HepG2 (cell line): ENCODE measurements at regions not wholly inside any gene's neighbourhood (a gene's known extent, or its start where the extent isn't known, plus 50 kb on each side); places are given as distances from the start of the nearest gene placed in this dataset.

Source experiments
- ATAC-seq: fragments of 200-7000 bp; cut with Tn5 transposase; 3 replicates; pipeline ENCODE4 v1.9.1; 2020; ENCODE audit warnings: mild to moderate bottlenecking, moderate library complexity
- BruUV-seq: library from RNA; stranded (reverse); fragments of 400-500 nt; replicated peaks from 2 replicates; lab custom pipeline; 2021; lab: Mats Ljungman, UMichigan
- CTCF ChIA-PET: fragments of 300-600 bp; formaldehyde crosslinking; extraction: SDS; loops from one replicate; lab custom pipeline; 2021; ENCODE audit warnings: low total read pairs, inconsistent platforms, low intra/inter-chr PET ratio; lab: Yijun Ruan, JAX
- POLR2A ChIA-PET: fragments of 350-600 bp; sonication (Branson Sonifier 250); formaldehyde crosslinking; loops from one replicate; lab custom pipeline; 2020; ENCODE audit warnings: antibody characterized with exemption, inconsistent platforms; lab: Yijun Ruan, JAX
- DNase-seq: peaks from one replicate; pipeline ENCODE4 v3.0.0-alpha.2; 2015; ENCODE audit warnings: low spot score
- FAIRE-seq: peaks from 3 replicates; lab custom pipeline; 2011; peaks lifted over from hg19 to GRCh38; lab: Jason Lieb, UNC
- H2AFZ ChIP-seq: one replicate; pipeline ENCODE4 v1.6.1; 2011; ENCODE audit warnings: low read length, inconsistent platforms
- H3K27ac ChIP-seq: fragments of 300-600 bp; 3 replicates; pipeline ENCODE4 v1.8.0; 2011; ENCODE audit warnings: mixed run types, mild to moderate bottlenecking, mixed read lengths, low read length, inconsistent platforms; ENCODE audit not compliant: insufficient read depth; ENCODE audit errors: extremely low read length
- H3K27me3 ChIP-seq, 2 experiments: fragments of 200-600 bp in 1 of 2; 2 replicates in 1 of 2; 3 replicates in 1 of 2; pipeline versions ENCODE4 v1.6.0 to v1.8.0; 2011; ENCODE audit warnings: low read length in 2 of 2, mild to moderate bottlenecking in 2 of 2, moderate library complexity in 2 of 2, inconsistent platforms in 1 of 2; ENCODE audit not compliant: insufficient read depth in 2 of 2, control insufficient read depth in 1 of 2
- H3K36me3 ChIP-seq, 2 experiments: fragments of 200-600 bp in 1 of 2; replicated peaks in 1 of 2; 2 replicates in 1 of 2; 3 replicates in 1 of 2; pipeline versions ENCODE4 v1.5.1 to v1.8.0; 2011; ENCODE audit warnings: low read length in 2 of 2, inconsistent platforms in 1 of 2; ENCODE audit not compliant: insufficient read depth in 2 of 2, control insufficient read depth in 1 of 2
- H3K4me1 ChIP-seq: 2 replicates; pipeline ENCODE4 v1.5.1; 2012; ENCODE audit warnings: low read length, inconsistent platforms; ENCODE audit not compliant: insufficient read depth
- H3K4me2 ChIP-seq: 2 replicates; pipeline ENCODE4 v1.6.0; 2011; ENCODE audit warnings: low read depth, low read length, inconsistent platforms
- H3K4me3 ChIP-seq, 3 experiments: fragments of 200-600 bp in 1 of 3; sonication (generic), shearing (Covaris generic) in 1 of 3; replicated peaks in 1 of 3; 2 replicates each; pipeline ENCODE4 v1.5.1; 2011 to 2016; ENCODE audit warnings: low read length in 3 of 3, inconsistent platforms in 2 of 3, low read depth in 2 of 3, mild to moderate bottlenecking in 2 of 3, control low read depth in 1 of 3, mixed read lengths in 1 of 3; ENCODE audit not compliant: insufficient read depth in 1 of 3
- H3K79me2 ChIP-seq: one replicate; pipeline ENCODE4 v1.6.1; 2011; ENCODE audit warnings: low read length, inconsistent platforms; ENCODE audit not compliant: insufficient read depth
- H3K9ac ChIP-seq: 2 replicates; pipeline ENCODE4 v1.6.0; 2011; ENCODE audit warnings: mild to moderate bottlenecking, low read depth, low read length, inconsistent platforms; ENCODE audit not compliant: insufficient read depth
- H3K9me3 ChIP-seq: 2 replicates; pipeline ENCODE4 v1.5.1; 2012; ENCODE audit warnings: mild to moderate bottlenecking, low read length
- H4K20me1 ChIP-seq: 2 replicates; pipeline ENCODE4 v1.6.0; 2011; ENCODE audit warnings: inconsistent platforms, mild to moderate bottlenecking, low read length, moderate library complexity; ENCODE audit not compliant: insufficient read depth
- ARID3A ChIP-seq: IDR thresholded peaks from 2 replicates; pipeline ENCODE4 v1.6.1; 2012; ENCODE audit warnings: low read depth, low read length, improper control_type of control experiment
- ATAD3A ChIP-seq: sonication (generic); formaldehyde crosslinking; IDR thresholded peaks from 2 replicates; pipeline ENCODE4 v1.4.0; 2020; ENCODE audit warnings: missing genetic modification reagents
- FOXA3 ChIP-seq: IDR thresholded peaks from 2 replicates; pipeline ENCODE4 v1.6.1; 2016; ENCODE audit warnings: missing genetic modification reagents, missing compliant biosample characterization
- KLF15 ChIP-seq: sonication (generic); formaldehyde crosslinking; IDR thresholded peaks from 2 replicates; pipeline ENCODE4 v1.8.1; 2023; ENCODE audit warnings: borderline replicate concordance, mild to moderate bottlenecking, inconsistent platforms, missing genetic modification reagents, mixed read lengths
- MEIS1 ChIP-seq: sonication (generic); formaldehyde crosslinking; IDR thresholded peaks from 2 replicates; pipeline ENCODE4 v1.9.0; 2021; ENCODE audit warnings: mild to moderate bottlenecking, missing genetic modification reagents, moderate library complexity, borderline replicate concordance
- NFIC ChIP-seq: IDR thresholded peaks from 2 replicates; pipeline ENCODE4 v1.6.1; 2012; ENCODE audit warnings: mild to moderate bottlenecking, low read length, inconsistent platforms
- NFYC ChIP-seq: IDR thresholded peaks from 2 replicates; pipeline ENCODE4 v1.6.1; 2016; ENCODE audit warnings: missing genetic modification reagents, missing compliant biosample characterization
- PCBP2 ChIP-seq: fragments of 200-400 bp; formaldehyde crosslinking; optimal IDR thresholded peaks from 2 replicates; pipeline ENCODE3; 2018; ENCODE audit warnings: low read length, low read depth; ENCODE audit not compliant: poor library complexity, severe bottlenecking
- SNAPC5 ChIP-seq: sonication (generic); formaldehyde crosslinking; IDR thresholded peaks from 2 replicates; pipeline ENCODE4 v1.8.1; 2023; ENCODE audit warnings: mild to moderate bottlenecking, missing genetic modification reagents, borderline replicate concordance
- ZBTB44 ChIP-seq: sonication (generic); formaldehyde crosslinking; IDR thresholded peaks from 2 replicates; pipeline ENCODE4 v1.4.0; 2020; ENCODE audit warnings: missing genetic modification reagents
- ZBTB46 ChIP-seq: sonication (generic); formaldehyde crosslinking; IDR thresholded peaks from 2 replicates; pipeline ENCODE4 v1.4.0; 2020; ENCODE audit warnings: mild to moderate bottlenecking, missing genetic modification reagents, borderline replicate concordance
- ZFAT ChIP-seq: sonication (generic); formaldehyde crosslinking; conservative IDR thresholded peaks from 2 replicates; pipeline ENCODE4 v1.8.1; 2023; ENCODE audit warnings: missing genetic modification reagents, inconsistent platforms
- ZHX1 ChIP-seq: sonication (generic); formaldehyde crosslinking; IDR thresholded peaks from 2 replicates; pipeline ENCODE4 v1.8.1; 2022; ENCODE audit warnings: low read depth, mild to moderate bottlenecking, missing genetic modification reagents
- ZNF143 ChIP-seq: sonication (generic); formaldehyde crosslinking; IDR thresholded peaks from 2 replicates; pipeline ENCODE4 v1.4.0; 2020; ENCODE audit warnings: missing genetic modification reagents
- ZNF225 ChIP-seq: sonication (generic); formaldehyde crosslinking; IDR thresholded peaks from 2 replicates; pipeline ENCODE4 v1.4.0; 2020; ENCODE audit warnings: mild to moderate bottlenecking, missing genetic modification reagents
- ZNF343 ChIP-seq: sonication (generic); formaldehyde crosslinking; IDR thresholded peaks from 2 replicates; pipeline ENCODE4 v1.4.0; 2020; ENCODE audit warnings: mild to moderate bottlenecking, missing genetic modification reagents
- ZNF547 ChIP-seq: sonication (generic); formaldehyde crosslinking; IDR thresholded peaks from 2 replicates; pipeline ENCODE4 v1.5.1; 2020; ENCODE audit warnings: mild to moderate bottlenecking, missing genetic modification reagents
- ZNF557 ChIP-seq: sonication (generic); formaldehyde crosslinking; IDR thresholded peaks from 2 replicates; pipeline ENCODE4 v1.4.0; 2020; ENCODE audit warnings: missing genetic modification reagents
- ZNF776 ChIP-seq: sonication (generic); formaldehyde crosslinking; IDR thresholded peaks from 2 replicates; pipeline ENCODE4 v1.4.0; 2020; ENCODE audit warnings: mild to moderate bottlenecking, missing genetic modification reagents
- WGBS: methylation state at CpG from one replicate; pipeline ENCODE4 v1.1.6; 2017; ENCODE audit warnings: low lambda C conversion rate; 5-methylcytosine and 5-hydroxymethylcytosine counted together
- in situ Hi-C: cut with HindIII; loops from 2 replicates; pipeline ENCODE4 v1.10.0; 2017; ENCODE audit warnings: low pct_unique_long_range_greater_than_20kb; ENCODE audit not compliant: extremely low pct_ligation_motif_present
- intact Hi-C: fragments of 100-400 bp; cut with micrococcal nuclease; formaldehyde crosslinking; loops from one replicate; pipeline ENCODE4 v1.10.0; 2022; ENCODE audit not compliant: unreplicated experiment

- FAIRE-seq: no peak
- intact Hi-C loops: no loop called here
Observed at GRCh38 chr18:73748731-73749130, 398.9 kb downstream of the FBXO15 start.

More at GRCh38 chr18:73748731-73749130, 398.9 kb downstream of the FBXO15 start:
- CTCF ChIA-PET: no interaction called here
- TF ChIP-seq ARID3A (no peak), ZNF343 (CRISPR knock-in tag) (no peak), NFYC (CRISPR knock-in tag) (no peak), KLF15 (CRISPR knock-in tag) (no peak), ZNF776 (CRISPR knock-in tag) (no peak), ATAD3A (CRISPR knock-in tag) (no peak), SNAPC5 (no peak), ZFAT (CRISPR knock-in tag) (no peak), ZNF143 (no peak), ZBTB46 (CRISPR knock-in tag) (no peak), ZNF557 (CRISPR knock-in tag) (no peak), ZBTB44 (CRISPR knock-in tag) (no peak), ZNF547 (CRISPR knock-in tag) (no peak), ZNF225 (CRISPR knock-in tag) (no peak), PCBP2 (no peak), ZHX1 (CRISPR knock-in tag) (no peak), MEIS1 (CRISPR knock-in tag) (no peak), FOXA3 (CRISPR knock-in tag) (no peak), NFIC (no peak)
- H4K20me1 ChIP-seq: no peaks in the 10 kb centered on the region
- no peaks in the 10 kb centered on the region for H3K79me2 ChIP-seq
- no TSS peak for BruUV-seq
- 1% methylated on average over 4 of the region's 4 CpGs for WGBS
- H2AFZ ChIP-seq: no peak overlapping the region
- no peak overlapping the region for H3K9ac ChIP-seq
- H3K9me3 ChIP-seq: no peaks in the 10 kb centered on the region
- no peak overlapping the region for H3K27ac ChIP-seq
- in situ Hi-C loops: no loop called here
- H3K4me2 ChIP-seq: no peak overlapping the region
- POLR2A ChIA-PET: no interaction called here
- ATAC-seq: no peak
- no peak for DNase-seq
- H3K36me3 ChIP-seq: no peaks in the 10 kb centered on the region
- no peaks in the 10 kb centered on the region for H3K4me1 ChIP-seq
- no peaks in the 10 kb centered on the region; a peak in 1 of 5 replicates for H3K27me3 ChIP-seq
- no peak overlapping the region for H3K4me3 ChIP-seq
